ENCODE measurements at regions not wholly inside any gene's neighbourhood (a gene's known extent, or its start where the extent isn't known, plus 50 kb on each side); places are given as distances from the start of the nearest gene placed in this dataset.

DNA sequence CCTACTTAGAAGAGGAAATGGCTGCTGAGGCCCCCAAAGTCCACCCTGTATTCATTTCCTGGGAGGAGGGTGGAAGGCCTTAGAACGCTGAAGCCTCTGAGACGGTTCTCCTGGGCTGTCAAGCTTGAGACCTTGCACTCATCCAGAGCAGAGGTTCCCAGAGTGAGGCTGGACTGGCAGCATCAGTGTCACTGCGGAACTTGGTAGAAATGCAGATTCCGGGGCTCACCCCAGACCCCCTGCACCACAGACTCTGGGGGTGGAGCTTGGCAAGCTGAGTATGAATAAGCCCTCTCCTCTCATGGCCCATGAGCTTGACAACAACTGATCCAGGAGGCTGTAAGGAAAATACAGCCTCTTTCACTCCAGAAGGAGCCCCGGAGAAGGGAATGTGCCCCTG lies 218.3 kb downstream of the IRF8 start:
- TF ChIP-seq CTCF (optimal IDR thresholded peaks at IDR 0.05 in 1 of 3, IDR thresholded peaks at IDR 0.05 in 1 of 3, conservative IDR thresholded peaks at IDR 0.05 in 1 of 3; ENCODE audit: extremely low read depth in 1 of 3, insufficient read depth in 2 of 3, low read length in 3 of 3) (no peak), EZH2 (IDR thresholded peaks at IDR 0.05; ENCODE audit: low read length) (no peak)

All from keratinocyte (primary cell).